ENCODE measurements at regions not wholly inside any gene's neighbourhood (a gene's known extent, or its start where the extent isn't known, plus 50 kb on each side); places are given as distances from the start of the nearest gene placed in this dataset.

DNA sequence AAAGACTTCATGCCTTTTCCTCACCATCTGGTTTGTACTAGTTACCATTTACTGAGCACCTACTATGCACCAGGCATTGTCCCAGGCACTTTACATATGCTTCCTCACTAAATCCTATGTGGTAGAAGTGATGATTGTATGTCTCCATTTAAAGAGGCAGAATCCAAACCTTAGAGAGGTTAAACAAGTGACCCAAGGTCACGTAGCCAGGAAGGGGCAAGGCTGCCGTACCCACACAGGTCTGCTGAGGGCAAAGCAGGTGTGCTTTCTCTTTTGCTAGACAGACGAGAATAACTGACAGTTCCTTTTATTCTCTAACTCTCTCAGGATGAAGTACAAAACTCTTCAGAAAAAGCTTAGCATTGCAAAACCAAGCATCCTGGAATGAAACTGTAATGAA, 235.2 kb upstream of the SRRM4 start:
- Histone ChIP-seq H4K20me1 (ENCODE audit: insufficient read depth, low read depth, low read length) (no peaks in the 10 kb centered on the region), H3K27ac (ENCODE audit: low read length) (no peak overlapping the region), H3K4me3 (ENCODE audit: low read length) (no peak overlapping the region), H3K9ac (ENCODE audit: low read length) (no peak overlapping the region), H3K36me3 (ENCODE audit: insufficient read depth, low read length) (no peaks in the 10 kb centered on the region), H3K4me2 (ENCODE audit: low read depth, low read length, poor library complexity, severe bottlenecking) (no peak overlapping the region), H3K79me2 (ENCODE audit: low read length) (no peaks in the 10 kb centered on the region), H3K9me3 (ENCODE audit: low read length) (no peaks in the 10 kb centered on the region), H2AFZ (ENCODE audit: low read length) (no peak overlapping the region), H3K4me1 (ENCODE audit: low read length) (no peaks in the 10 kb centered on the region), H3K27me3 (ENCODE audit: low read length) (no peaks in the 10 kb centered on the region), H3K9me2 (replicated peaks; ENCODE audit: insufficient read depth, low read length) (no peaks in the 10 kb centered on the region)
- no peak for DNase-seq

DNA sequence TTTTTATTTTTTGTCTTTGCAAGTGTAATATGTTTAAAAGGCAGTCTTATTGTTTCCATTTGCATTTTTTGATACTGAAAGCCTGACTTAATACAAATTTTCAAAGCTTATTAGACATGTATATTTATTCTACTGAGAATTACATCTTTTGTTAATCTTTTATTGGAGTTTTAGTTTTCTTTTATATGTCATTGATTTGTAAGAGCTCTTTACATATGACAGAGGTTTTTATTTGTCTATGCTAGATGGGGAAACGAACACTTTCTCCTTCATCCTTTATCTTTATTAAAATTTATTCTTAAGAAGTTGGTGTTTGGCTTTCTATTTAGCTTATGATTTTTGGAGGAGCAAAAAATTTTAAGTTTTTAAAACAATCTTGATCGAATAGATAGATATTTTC, 234.4 kb upstream of the SRRM4 start:
- Histone ChIP-seq H3K4me2 (ENCODE audit: low read depth, low read length, poor library complexity, severe bottlenecking) (no peak overlapping the region), H3K27ac (ENCODE audit: low read length) (no peak overlapping the region), H3K79me2 (ENCODE audit: low read length) (no peaks in the 10 kb centered on the region), H4K20me1 (ENCODE audit: insufficient read depth, low read depth, low read length) (no peaks in the 10 kb centered on the region), H3K9ac (ENCODE audit: low read length) (no peak overlapping the region), H3K4me1 (ENCODE audit: low read length) (no peaks in the 10 kb centered on the region), H3K4me3 (ENCODE audit: low read length) (no peak overlapping the region), H3K9me3 (ENCODE audit: low read length) (no peaks in the 10 kb centered on the region), H3K27me3 (ENCODE audit: low read length) (no peaks in the 10 kb centered on the region), H3K9me2 (replicated peaks; ENCODE audit: insufficient read depth, low read length) (no peaks in the 10 kb centered on the region), H2AFZ (ENCODE audit: low read length) (no peak overlapping the region), H3K36me3 (ENCODE audit: insufficient read depth, low read length) (no peaks in the 10 kb centered on the region)
- DNase-seq, result no peak

- no peaks in the 10 kb centered on the region for H4K20me1 ChIP-seq (ENCODE audit: insufficient read depth, low read depth, low read length)
- no peak overlapping the region for H3K9ac ChIP-seq (ENCODE audit: low read length)
- no peaks in the 10 kb centered on the region for H3K4me1 ChIP-seq (ENCODE audit: low read length)
- H3K79me2 ChIP-seq (ENCODE audit: low read length), result no peaks in the 10 kb centered on the region
- no peak overlapping the region for H3K27ac ChIP-seq (ENCODE audit: low read length)
- no peak overlapping the region for H3K4me3 ChIP-seq (ENCODE audit: low read length)
- no peak for DNase-seq
- no peaks in the 10 kb centered on the region for H3K9me3 ChIP-seq (ENCODE audit: low read length)
- H3K9me2 ChIP-seq (replicated peaks; ENCODE audit: insufficient read depth, low read length), result no peaks in the 10 kb centered on the region
- no peak overlapping the region for H2AFZ ChIP-seq (ENCODE audit: low read length)
- H3K27me3 ChIP-seq (ENCODE audit: low read length), result no peaks in the 10 kb centered on the region
- no peaks in the 10 kb centered on the region for H3K36me3 ChIP-seq (ENCODE audit: insufficient read depth, low read length)
- H3K4me2 ChIP-seq (ENCODE audit: low read depth, low read length, poor library complexity, severe bottlenecking), result no peak overlapping the region
Observed at GRCh38 chr12:118747771-118748170, 233.6 kb upstream of the SRRM4 start.

- Histone ChIP-seq H3K9me2 (replicated peaks; ENCODE audit: insufficient read depth, low read length) (no peaks in the 10 kb centered on the region), H3K4me3 (ENCODE audit: low read length) (no peak overlapping the region)
Observed at GRCh38 chr12:118748478-118749380, 232.6 kb upstream of the SRRM4 start.

GRCh38 chr12:118749646-118750045, 231.7 kb upstream of the SRRM4 start:
- H3K27me3 ChIP-seq (ENCODE audit: low read length), result no peaks in the 10 kb centered on the region
- H3K9ac ChIP-seq (ENCODE audit: low read length), result no peak overlapping the region
- H4K20me1 ChIP-seq (ENCODE audit: insufficient read depth, low read depth, low read length), result no peaks in the 10 kb centered on the region
- H3K79me2 ChIP-seq (ENCODE audit: low read length), result no peaks in the 10 kb centered on the region
- H3K9me3 ChIP-seq (ENCODE audit: low read length), result no peaks in the 10 kb centered on the region
- H3K27ac ChIP-seq (ENCODE audit: low read length), result no peak overlapping the region
- H3K4me1 ChIP-seq (ENCODE audit: low read length), result no peaks in the 10 kb centered on the region
- H3K9me2 ChIP-seq (replicated peaks; ENCODE audit: insufficient read depth, low read length), result no peaks in the 10 kb centered on the region
- no peak overlapping the region for H3K4me2 ChIP-seq (ENCODE audit: low read depth, low read length, poor library complexity, severe bottlenecking)
- DNase-seq, result no peak
- no peak overlapping the region for H3K4me3 ChIP-seq (ENCODE audit: low read length)
- H2AFZ ChIP-seq (ENCODE audit: low read length), result no peak overlapping the region
- no peaks in the 10 kb centered on the region for H3K36me3 ChIP-seq (ENCODE audit: insufficient read depth, low read length)

More at GRCh38 chr12:118748478-118749380, 232.6 kb upstream of the SRRM4 start:
- no peaks in the 10 kb centered on the region for H3K36me3 ChIP-seq (ENCODE audit: insufficient read depth, low read length)
- no peak overlapping the region for H3K9ac ChIP-seq (ENCODE audit: low read length)
- H3K4me1 ChIP-seq (ENCODE audit: low read length), result no peaks in the 10 kb centered on the region
- no peaks in the 10 kb centered on the region for H3K9me3 ChIP-seq (ENCODE audit: low read length)
- H3K27me3 ChIP-seq (ENCODE audit: low read length), result no peaks in the 10 kb centered on the region
- H2AFZ ChIP-seq (ENCODE audit: low read length), result no peak overlapping the region
- no peak overlapping the region for H3K4me2 ChIP-seq (ENCODE audit: low read depth, low read length, poor library complexity, severe bottlenecking)
- no peaks in the 10 kb centered on the region for H4K20me1 ChIP-seq (ENCODE audit: insufficient read depth, low read depth, low read length)
- DNase-seq, result no peak
- no peaks in the 10 kb centered on the region for H3K79me2 ChIP-seq (ENCODE audit: low read length)
- H3K27ac ChIP-seq (ENCODE audit: low read length), result no peak overlapping the region

DNA sequence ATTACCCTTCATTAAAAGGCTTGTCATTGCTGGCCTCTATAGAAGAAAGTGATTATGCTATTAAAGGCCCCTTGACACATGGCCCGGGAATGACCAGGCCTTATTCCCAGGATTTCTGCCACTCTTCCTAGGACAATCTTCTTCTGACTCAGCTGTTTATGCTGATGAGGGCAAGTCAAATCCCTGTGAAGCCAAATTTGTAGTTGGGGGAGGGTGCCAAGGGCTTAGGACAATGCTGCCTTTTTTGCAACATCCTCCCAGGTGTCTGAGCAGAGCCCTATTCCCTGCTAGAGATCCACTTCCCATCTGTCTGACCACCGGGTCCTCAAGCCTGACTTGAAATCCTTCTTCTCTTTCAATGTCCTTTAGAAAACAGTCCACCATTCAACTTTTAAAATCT, 230.7 kb upstream of the SRRM4 start:
- Histone ChIP-seq H2AFZ (ENCODE audit: low read length) (no peak overlapping the region), H3K27me3 (ENCODE audit: low read length) (no peaks in the 10 kb centered on the region), H3K9me2 (replicated peaks; ENCODE audit: insufficient read depth, low read length) (no peaks in the 10 kb centered on the region), H3K27ac (ENCODE audit: low read length) (no peak overlapping the region), H3K79me2 (ENCODE audit: low read length) (no peaks in the 10 kb centered on the region), H4K20me1 (ENCODE audit: insufficient read depth, low read depth, low read length) (no peaks in the 10 kb centered on the region), H3K4me3 (ENCODE audit: low read length) (no peak overlapping the region), H3K9ac (ENCODE audit: low read length) (no peak overlapping the region), H3K4me2 (ENCODE audit: low read depth, low read length, poor library complexity, severe bottlenecking) (no peak overlapping the region), H3K36me3 (ENCODE audit: insufficient read depth, low read length) (no peaks in the 10 kb centered on the region), H3K9me3 (ENCODE audit: low read length) (no peaks in the 10 kb centered on the region), H3K4me1 (ENCODE audit: low read length) (no peaks in the 10 kb centered on the region)
- DNase-seq, result no peak

DNA sequence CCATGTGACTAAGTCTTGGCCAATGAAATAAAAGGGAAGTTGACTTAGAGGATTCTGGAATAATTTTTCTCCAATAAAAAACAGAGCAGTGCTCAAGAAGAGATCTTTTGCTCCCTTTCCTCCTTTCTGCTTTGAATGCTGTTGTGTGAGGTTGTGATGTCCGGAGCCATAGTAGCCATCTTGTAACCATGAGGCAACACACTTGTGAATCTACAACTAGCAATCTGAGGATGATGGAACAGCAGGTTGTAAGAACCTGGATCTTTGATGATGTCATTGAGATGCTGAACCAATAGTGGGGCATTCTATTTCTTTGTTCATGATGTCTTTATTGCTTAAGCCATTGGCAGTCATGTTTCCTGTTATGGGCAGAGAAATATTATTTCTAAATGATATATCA, 230.0 kb upstream of the SRRM4 start:
- no peaks in the 10 kb centered on the region for H3K4me1 ChIP-seq (ENCODE audit: low read length)
- no peak overlapping the region for H3K9ac ChIP-seq (ENCODE audit: low read length)
- H3K27me3 ChIP-seq (ENCODE audit: low read length), result no peaks in the 10 kb centered on the region
- H3K4me3 ChIP-seq (ENCODE audit: low read length), result no peak overlapping the region
- no peak overlapping the region for H3K4me2 ChIP-seq (ENCODE audit: low read depth, low read length, poor library complexity, severe bottlenecking)
- no peaks in the 10 kb centered on the region for H3K9me3 ChIP-seq (ENCODE audit: low read length)
- no peak overlapping the region for H3K27ac ChIP-seq (ENCODE audit: low read length)
- no peaks in the 10 kb centered on the region for H3K36me3 ChIP-seq (ENCODE audit: insufficient read depth, low read length)
- no peaks in the 10 kb centered on the region for H3K9me2 ChIP-seq (replicated peaks; ENCODE audit: insufficient read depth, low read length)
- no peak for DNase-seq
- H3K79me2 ChIP-seq (ENCODE audit: low read length), result no peaks in the 10 kb centered on the region
- H4K20me1 ChIP-seq (ENCODE audit: insufficient read depth, low read depth, low read length), result no peaks in the 10 kb centered on the region
- H2AFZ ChIP-seq (ENCODE audit: low read length), result no peak overlapping the region

DNA sequence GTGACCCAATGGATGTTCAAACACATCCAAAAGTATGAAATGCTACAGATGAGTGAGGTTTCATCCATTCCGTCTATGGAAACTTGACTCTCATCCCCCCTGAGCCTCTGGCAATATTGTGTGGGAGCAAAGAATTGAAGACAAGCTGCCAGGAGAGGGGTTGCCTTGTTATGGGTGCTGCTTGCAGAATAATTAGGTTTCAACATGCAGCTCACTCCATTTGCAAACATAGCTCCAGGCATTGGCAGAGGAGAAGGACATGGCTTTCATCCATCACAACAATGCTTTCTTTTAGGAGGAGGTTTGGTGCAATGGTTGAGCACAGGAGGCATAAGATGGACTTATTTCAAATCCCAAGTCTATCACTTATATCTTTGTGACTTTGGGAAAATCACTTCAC, 220.7 kb upstream of the SRRM4 start:
- H2AFZ ChIP-seq (ENCODE audit: low read length), result no peak overlapping the region
- no peaks in the 10 kb centered on the region for H3K4me1 ChIP-seq (ENCODE audit: low read length)
- no peak overlapping the region for H3K4me3 ChIP-seq (ENCODE audit: low read length)
- H3K9me3 ChIP-seq (ENCODE audit: low read length), result no peaks in the 10 kb centered on the region
- H3K4me2 ChIP-seq (ENCODE audit: low read depth, low read length, poor library complexity, severe bottlenecking), result no peak overlapping the region
- H4K20me1 ChIP-seq (ENCODE audit: insufficient read depth, low read depth, low read length), result no peaks in the 10 kb centered on the region
- no peak overlapping the region for H3K27ac ChIP-seq (ENCODE audit: low read length)
- DNase-seq, result no peak
- H3K9me2 ChIP-seq (replicated peaks; ENCODE audit: insufficient read depth, low read length), result no peaks in the 10 kb centered on the region
- no peak overlapping the region for H3K9ac ChIP-seq (ENCODE audit: low read length)
- no peaks in the 10 kb centered on the region for H3K27me3 ChIP-seq (ENCODE audit: low read length)
- no peaks in the 10 kb centered on the region for H3K79me2 ChIP-seq (ENCODE audit: low read length)
- H3K36me3 ChIP-seq (ENCODE audit: insufficient read depth, low read length), result no peaks in the 10 kb centered on the region
